C4-2B (cell line): ENCODE measurements at regions not wholly inside any gene's neighbourhood (a gene's known extent, or its start where the extent isn't known, plus 50 kb on each side); places are given as distances from the start of the nearest gene placed in this dataset.

Source experiments
- CTCF ChIP-seq: fragments of 450-650 bp; conservative IDR thresholded peaks from 2 replicates; pipeline ENCODE4 v1.5.1; 2017; ENCODE audit warnings: mild to moderate bottlenecking
- ZFX ChIP-seq: fragments of 450-650 bp; IDR thresholded peaks from 2 replicates; pipeline ENCODE4 v1.6.1; 2017

DNA sequence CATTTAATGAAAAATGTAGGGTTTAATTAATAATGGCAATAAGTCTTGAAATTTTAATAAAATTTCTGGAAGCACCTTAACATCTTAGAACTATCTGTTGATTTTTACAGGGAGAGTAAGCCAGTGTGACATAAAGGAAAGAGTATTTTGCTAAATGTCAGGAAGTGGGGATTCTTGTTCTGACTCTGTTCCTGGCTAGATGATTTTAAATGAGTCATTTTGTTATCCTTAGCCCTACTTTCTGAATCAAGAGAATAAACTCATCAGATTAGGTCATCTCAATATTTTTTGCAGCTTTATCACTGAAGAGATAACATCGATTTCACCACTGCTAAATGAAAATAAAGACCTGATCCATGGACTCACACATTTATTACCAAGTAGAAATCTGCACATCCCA, 377.5 kb upstream of the CYRIA start:
- no peak for TF ChIP-seq CTCF
- TF ChIP-seq ZFX: no peak
